ENCODE measurements at regions not wholly inside any gene's neighbourhood (a gene's known extent, or its start where the extent isn't known, plus 50 kb on each side); places are given as distances from the start of the nearest gene placed in this dataset.

DNA sequence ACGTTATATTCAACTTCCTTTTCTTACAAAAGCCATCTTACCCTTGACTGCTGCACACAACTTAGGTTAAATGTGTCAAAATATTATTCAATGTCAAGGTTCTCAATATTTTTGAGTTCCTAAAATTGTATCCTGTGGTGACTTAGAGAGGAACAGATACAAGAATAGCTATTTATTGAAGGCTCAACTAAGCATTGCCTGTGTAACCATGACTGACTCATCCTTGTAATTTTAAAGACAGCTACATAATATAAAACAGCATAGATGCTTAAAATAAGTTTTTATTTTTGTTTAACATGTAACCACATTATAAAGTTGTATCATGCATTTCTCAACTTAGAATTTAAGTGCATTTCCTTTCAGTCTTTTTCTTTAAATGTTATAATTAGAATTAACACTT is 312.9 kb upstream of the RGMB start:
- Histone ChIP-seq H3K27ac (ENCODE audit: low read length in 2 of 2) (no peak overlapping the region), H4K20me1 (ENCODE audit: control insufficient read depth, insufficient read depth, low read length, poor library complexity, severe bottlenecking) (no peaks in the 10 kb centered on the region), H2AFZ (ENCODE audit: insufficient read depth, low read depth, low read length, poor library complexity, severe bottlenecking) (no peak overlapping the region), H3K27me3 (replicated peaks in 1 of 4; ENCODE audit: control extremely low read depth in 1 of 4, control insufficient read depth in 3 of 4, insufficient read depth in 4 of 4, low read length in 3 of 4) (no peaks in the 10 kb centered on the region), H3K4me3 (ENCODE audit: control extremely low read depth in 1 of 5, extremely low read depth in 1 of 5, insufficient read depth in 1 of 5, low read depth in 2 of 5, low read length in 4 of 5) (no peak overlapping the region), H3K36me3 (replicated peaks in 1 of 2; ENCODE audit: control extremely low read depth in 1 of 2, control insufficient read depth in 1 of 2, extremely low read depth in 1 of 2, insufficient read depth in 2 of 2, low read length in 1 of 2) (no peaks in the 10 kb centered on the region), H3K4me1 (ENCODE audit: control insufficient read depth in 2 of 2, insufficient read depth in 2 of 2, low read length in 2 of 2) (peaks cover 4% of the 10 kb centered on the region in 2 donors), H3K9me3 (ENCODE audit: control extremely low read depth in 1 of 3, control insufficient read depth in 2 of 3, insufficient read depth in 1 of 3, low read length in 2 of 3) (no peaks in the 10 kb centered on the region), H3K79me2 (ENCODE audit: control insufficient read depth, insufficient read depth, low read length) (no peaks in the 10 kb centered on the region), H3K9ac (ENCODE audit: low read length) (no peak overlapping the region), H3K4me2 (replicated peaks; ENCODE audit: low read depth, low read length, poor library complexity, severe bottlenecking) (no peak overlapping the region)
- Mint-ChIP-seq H3K27ac (no peak overlapping the region), H3K9me3 (ENCODE audit: insufficient read depth) (peaks cover 3% of the 10 kb centered on the region), H3K4me1 (peaks cover 13% of the 10 kb centered on the region), H3K4me3 (no peak overlapping the region), H3K27me3 (no peaks in the 10 kb centered on the region)
- WGBS (ENCODE audit: insufficient coverage): no CpG with 5 or more reads among the region's 1 CpG
- ChIA-PET CTCF (no interaction called here), POLR2A (no interaction called here)
- ATAC-seq (ENCODE audit: low read depth) (no peak), DNase-seq (no peak)
- TF ChIP-seq, protein P1, sequence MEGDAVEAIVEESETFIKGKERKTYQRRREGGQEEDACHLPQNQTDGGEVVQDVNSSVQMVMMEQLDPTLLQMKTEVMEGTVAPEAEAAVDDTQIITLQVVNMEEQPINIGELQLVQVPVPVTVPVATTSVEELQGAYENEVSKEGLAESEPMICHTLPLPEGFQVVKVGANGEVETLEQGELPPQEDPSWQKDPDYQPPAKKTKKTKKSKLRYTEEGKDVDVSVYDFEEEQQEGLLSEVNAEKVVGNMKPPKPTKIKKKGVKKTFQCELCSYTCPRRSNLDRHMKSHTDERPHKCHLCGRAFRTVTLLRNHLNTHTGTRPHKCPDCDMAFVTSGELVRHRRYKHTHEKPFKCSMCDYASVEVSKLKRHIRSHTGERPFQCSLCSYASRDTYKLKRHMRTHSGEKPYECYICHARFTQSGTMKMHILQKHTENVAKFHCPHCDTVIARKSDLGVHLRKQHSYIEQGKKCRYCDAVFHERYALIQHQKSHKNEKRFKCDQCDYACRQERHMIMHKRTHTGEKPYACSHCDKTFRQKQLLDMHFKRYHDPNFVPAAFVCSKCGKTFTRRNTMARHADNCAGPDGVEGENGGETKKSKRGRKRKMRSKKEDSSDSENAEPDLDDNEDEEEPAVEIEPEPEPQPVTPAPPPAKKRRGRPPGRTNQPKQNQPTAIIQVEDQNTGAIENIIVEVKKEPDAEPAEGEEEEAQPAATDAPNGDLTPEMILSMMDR (IDR thresholded peaks at IDR 0.05): no peak
- TF ChIP-seq EZH2 (IDR thresholded peaks at IDR 0.05; ENCODE audit: borderline replicate concordance, insufficient read depth, low read depth, low read length, poor library complexity, severe bottlenecking): no peak
- intact Hi-C loops (cut with micrococcal nuclease): no loop called here

DNA sequence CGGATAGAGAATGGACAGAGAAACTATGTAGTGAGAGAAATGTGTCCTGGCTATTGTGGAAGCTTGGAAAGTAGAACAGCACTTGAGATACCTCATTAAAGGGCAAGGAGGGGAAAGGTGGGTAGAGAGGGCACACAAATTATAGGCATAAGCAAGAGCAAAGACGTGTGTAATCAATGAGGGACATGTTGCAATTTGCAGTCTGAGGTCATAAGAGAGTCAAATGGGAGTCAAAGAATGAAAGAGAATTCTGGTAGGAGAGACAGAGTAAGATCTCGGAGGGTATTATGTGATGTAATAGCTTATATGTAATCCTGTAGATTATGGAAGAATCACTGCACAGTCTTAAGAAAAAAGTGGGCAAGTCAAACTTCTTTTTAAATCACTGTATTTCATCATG is 312.0 kb upstream of the RGMB start:
- TF ChIP-seq, protein P1 (IDR thresholded peaks at IDR 0.05): no peak
- TF ChIP-seq EZH2 (IDR thresholded peaks at IDR 0.05; ENCODE audit: borderline replicate concordance, insufficient read depth, low read depth, low read length, poor library complexity, severe bottlenecking): no peak
- Histone ChIP-seq H3K27ac (ENCODE audit: low read length in 2 of 2) (no peak overlapping the region), H3K4me3 (ENCODE audit: control extremely low read depth in 1 of 5, extremely low read depth in 1 of 5, insufficient read depth in 1 of 5, low read depth in 2 of 5, low read length in 4 of 5) (no peak overlapping the region), H3K9me3 (ENCODE audit: control extremely low read depth in 1 of 3, control insufficient read depth in 2 of 3, insufficient read depth in 1 of 3, low read length in 2 of 3) (no peaks in the 10 kb centered on the region), H3K4me2 (replicated peaks; ENCODE audit: low read depth, low read length, poor library complexity, severe bottlenecking) (no peak overlapping the region), H3K79me2 (ENCODE audit: control insufficient read depth, insufficient read depth, low read length) (no peaks in the 10 kb centered on the region), H3K27me3 (replicated peaks in 1 of 4; ENCODE audit: control extremely low read depth in 1 of 4, control insufficient read depth in 3 of 4, insufficient read depth in 4 of 4, low read length in 3 of 4) (no peaks in the 10 kb centered on the region), H3K4me1 (ENCODE audit: control insufficient read depth in 2 of 2, insufficient read depth in 2 of 2, low read length in 2 of 2) (peaks cover 4% of the 10 kb centered on the region in 2 donors), H2AFZ (ENCODE audit: insufficient read depth, low read depth, low read length, poor library complexity, severe bottlenecking) (no peak overlapping the region), H3K9ac (ENCODE audit: low read length) (no peak overlapping the region), H3K36me3 (replicated peaks in 1 of 2; ENCODE audit: control extremely low read depth in 1 of 2, control insufficient read depth in 1 of 2, extremely low read depth in 1 of 2, insufficient read depth in 2 of 2, low read length in 1 of 2) (no peaks in the 10 kb centered on the region), H4K20me1 (ENCODE audit: control insufficient read depth, insufficient read depth, low read length, poor library complexity, severe bottlenecking) (no peaks in the 10 kb centered on the region)
- Mint-ChIP-seq H3K4me3 (no peak overlapping the region), H3K27me3 (no peaks in the 10 kb centered on the region), H3K9me3 (ENCODE audit: insufficient read depth) (peaks cover 3% of the 10 kb centered on the region), H3K27ac (no peak overlapping the region), H3K4me1 (peaks cover 13% of the 10 kb centered on the region)
- DNase-seq: no peak
- ChIA-PET POLR2A (no interaction called here), CTCF (no interaction called here)
- intact Hi-C loops (cut with micrococcal nuclease): no loop called here
- 70% methylated on average over 2 of the region's 3 CpGs for WGBS (ENCODE audit: insufficient coverage)
- no peak for ATAC-seq (ENCODE audit: low read depth)
